ENCODE measurements at regions not wholly inside any gene's neighbourhood (a gene's known extent, or its start where the extent isn't known, plus 50 kb on each side); places are given as distances from the start of the nearest gene placed in this dataset.

- TF ChIP-seq CTCF (IDR thresholded peaks at IDR 0.05; ENCODE audit: insufficient read depth, low read depth, low read length): no peak
- H3K4me3 ChIP-seq (ENCODE audit: low read depth, low read length): no peak overlapping the region
- no peak for DNase-seq (ENCODE audit: low read depth)
Measured at GRCh38 chr6:112549749-112550148, 202.6 kb downstream of the RFPL4B start.

- no peak for DNase-seq (ENCODE audit: low read depth)
- TF ChIP-seq CTCF (IDR thresholded peaks at IDR 0.05; ENCODE audit: insufficient read depth, low read depth, low read length): no peak
Measured at GRCh38 chr6:112557435-112557834, 210.3 kb downstream of the RFPL4B start.

GRCh38 chr6:112557961-112558360 is 210.8 kb downstream of the RFPL4B start:
- DNase-seq (ENCODE audit: low read depth): no peak
- no peak for TF ChIP-seq CTCF (IDR thresholded peaks at IDR 0.05; ENCODE audit: insufficient read depth, low read depth, low read length)
- H3K4me3 ChIP-seq (ENCODE audit: low read depth, low read length): no peak overlapping the region

More at GRCh38 chr6:112557435-112557834, 210.3 kb downstream of the RFPL4B start:
- H3K4me3 ChIP-seq (ENCODE audit: low read depth, low read length): no peak overlapping the region

GRCh38 chr6:112560651-112561050 is 213.5 kb downstream of the RFPL4B start:
- no peak for TF ChIP-seq CTCF (IDR thresholded peaks at IDR 0.05; ENCODE audit: insufficient read depth, low read depth, low read length)
- no peak for DNase-seq (ENCODE audit: low read depth)
- no peak overlapping the region for H3K4me3 ChIP-seq (ENCODE audit: low read depth, low read length)

GRCh38 chr6:112562301-112563231 is 215.4 kb downstream of the RFPL4B start:
- DNase-seq (ENCODE audit: low read depth): peak; percentile 61
- no peak overlapping the region for H3K4me3 ChIP-seq (ENCODE audit: low read depth, low read length)
- TF ChIP-seq CTCF (IDR thresholded peaks at IDR 0.05; ENCODE audit: insufficient read depth, low read depth, low read length): no peak

GRCh38 chr6:112563368-112563767 is 216.2 kb downstream of the RFPL4B start:
- no peak for TF ChIP-seq CTCF (IDR thresholded peaks at IDR 0.05; ENCODE audit: insufficient read depth, low read depth, low read length)
- DNase-seq (ENCODE audit: low read depth): no peak
- no peak overlapping the region for H3K4me3 ChIP-seq (ENCODE audit: low read depth, low read length)

Data from fibroblast of villous mesenchyme (primary cell).